ENCODE measurements at regions not wholly inside any gene's neighbourhood (a gene's known extent, or its start where the extent isn't known, plus 50 kb on each side); places are given as distances from the start of the nearest gene placed in this dataset.

DNA sequence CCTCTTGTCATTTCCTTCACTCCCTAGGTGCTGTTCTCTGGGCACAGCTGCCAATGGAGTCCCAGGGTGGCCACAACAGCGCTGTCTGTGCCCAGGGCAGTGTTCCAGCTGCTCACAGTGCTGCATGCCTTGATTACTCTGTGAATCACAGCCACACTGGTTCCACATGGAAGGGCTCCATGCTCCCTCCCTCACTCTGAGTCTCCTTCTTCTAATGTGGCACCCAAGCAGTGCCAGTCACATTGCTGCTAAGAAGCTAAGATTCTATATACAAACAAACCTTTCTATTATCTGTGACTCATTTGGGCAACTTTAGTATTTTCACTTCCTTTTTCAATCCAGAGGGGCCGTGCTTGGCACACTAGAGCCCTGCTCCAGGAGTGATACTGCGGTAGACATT is 248.7 kb downstream of the TDRD3 start:
- Mint-ChIP-seq H3K36me3 (no peaks in the 10 kb centered on the region), H3K4me1 (no peaks in the 10 kb centered on the region), H3K27ac (no peak overlapping the region), H3K4me3 (no peak overlapping the region), H3K27me3 (no peaks in the 10 kb centered on the region), H3K9me3 (no peaks in the 10 kb centered on the region)
- DNase-seq: no peak
- CTCF ChIA-PET: no interaction called here

DNA sequence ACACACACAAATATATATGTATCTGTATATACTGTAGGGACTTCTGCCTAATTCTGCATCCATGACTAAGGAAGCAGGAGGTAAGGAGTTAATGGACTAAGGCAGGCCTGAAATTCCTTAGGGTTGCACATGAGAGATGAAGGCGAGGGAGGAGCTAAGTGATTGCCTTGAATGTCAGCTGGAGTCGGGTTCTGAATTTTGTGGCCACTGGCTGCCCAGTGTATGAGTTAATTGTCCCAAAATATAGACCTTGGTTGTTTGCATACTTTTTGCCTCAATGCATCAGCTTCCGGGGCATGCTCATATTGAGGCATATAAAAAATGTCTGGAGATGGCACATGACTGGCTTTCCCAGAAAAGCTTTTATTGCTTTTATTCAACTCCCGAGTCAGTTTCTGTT is 245.5 kb downstream of the TDRD3 start:
- CTCF ChIA-PET: no interaction called here
- no peaks in the 10 kb centered on the region for H3K9me3 Mint-ChIP-seq
- no peaks in the 10 kb centered on the region for H3K4me1 Mint-ChIP-seq

DNA sequence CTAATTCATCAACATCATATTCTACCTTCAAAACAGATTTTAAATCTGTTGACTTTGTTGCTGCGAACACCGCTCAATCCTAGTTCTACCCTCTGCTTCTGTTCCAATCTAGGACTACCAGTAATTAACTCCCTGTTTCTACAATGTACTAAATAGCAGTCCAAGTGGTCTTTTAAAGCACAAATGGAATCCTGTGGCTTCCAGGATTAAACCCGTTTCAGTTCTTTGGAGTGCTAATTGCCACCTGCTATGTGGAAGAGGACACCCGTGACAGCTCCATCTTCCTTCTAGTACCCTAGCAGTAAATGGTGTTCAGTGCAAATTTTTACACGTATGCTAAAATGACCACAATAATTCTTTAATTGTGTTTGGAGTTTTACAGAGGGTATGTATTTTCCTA is 232.1 kb downstream of the TDRD3 start:
- Mint-ChIP-seq H3K4me3 (no peak overlapping the region), H3K36me3 (no peaks in the 10 kb centered on the region), H3K9me3 (no peaks in the 10 kb centered on the region), H3K4me1 (no peaks in the 10 kb centered on the region), H3K27me3 (no peaks in the 10 kb centered on the region), H3K27ac (no peak overlapping the region)
- CTCF ChIA-PET: no interaction called here
- DNase-seq: no peak

More for the DNA sequence above, 245.5 kb downstream of the TDRD3 start:
- H3K36me3 Mint-ChIP-seq: no peaks in the 10 kb centered on the region
- H3K4me3 Mint-ChIP-seq: no peak overlapping the region
- no peak for DNase-seq
- no peak overlapping the region for H3K27ac Mint-ChIP-seq
- H3K27me3 Mint-ChIP-seq: no peaks in the 10 kb centered on the region

DNA sequence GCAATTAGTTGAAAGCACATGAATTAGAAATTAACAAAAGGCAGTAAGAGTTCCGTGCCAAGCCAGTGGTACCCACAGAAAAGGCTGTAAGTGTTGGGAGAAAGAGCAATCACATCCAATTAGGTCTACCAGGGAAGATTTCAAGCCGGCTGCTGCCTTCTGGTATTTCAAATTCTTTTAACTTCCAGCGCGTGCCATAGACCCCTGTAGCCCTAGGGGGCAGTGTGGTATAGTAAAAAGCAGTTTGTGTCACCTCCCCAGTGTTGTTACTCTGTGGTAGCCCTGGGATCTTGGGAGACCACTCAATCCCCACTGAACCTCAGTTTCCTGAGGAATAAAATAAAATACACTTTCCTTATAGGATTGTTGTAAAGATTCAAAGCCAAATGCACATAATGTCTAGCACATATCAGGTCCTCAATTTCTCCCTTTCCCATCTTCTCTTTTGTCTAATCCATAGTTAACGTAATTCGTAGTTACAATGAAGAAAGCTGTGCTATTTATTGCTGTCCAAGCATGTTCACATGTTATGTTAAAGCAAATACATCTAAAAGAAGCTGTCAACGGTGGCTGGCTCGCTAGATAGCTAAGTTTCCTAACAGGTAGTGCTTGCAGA is 230.2 kb downstream of the TDRD3 start:
- no peak overlapping the region for H3K27ac Mint-ChIP-seq
- no peaks in the 10 kb centered on the region for H3K9me3 Mint-ChIP-seq
- DNase-seq: no peak
- H3K4me1 Mint-ChIP-seq: no peaks in the 10 kb centered on the region
- CTCF ChIA-PET: interaction anchor here (1.3 kb wide), 1 partner anchor 20 kb away, joined by 4 read pairs; no protein-coding TSS in a partner anchor
- H3K27me3 Mint-ChIP-seq: no peaks in the 10 kb centered on the region
- H3K36me3 Mint-ChIP-seq: no peaks in the 10 kb centered on the region
- H3K4me3 Mint-ChIP-seq: no peak overlapping the region

Data from activated naive CD4-positive, alpha-beta T cell treated with anti-CD3 and anti-CD28 coated beads, Interleukin-2, amount 10 ng/mL, durations not matched to agents 7 days and 5 days (primary cell).